Right lobe of liver (tissue), 4 donors: ENCODE measurements at regions not wholly inside any gene's neighbourhood (a gene's known extent, or its start where the extent isn't known, plus 50 kb on each side); places are given as distances from the start of the nearest gene placed in this dataset.

ENCODE experiments used
- CTCF ChIP-seq, 4 donors: fragments of 200-600 bp in 3 of 4; fragments of 450-650 bp in 1 of 4; IDR thresholded peaks; one replicate each; pipeline versions ENCODE4 v1.5.1 to v1.8.0; 2016 to 2022; ENCODE audit warnings: antibody characterized with exemption in 4 of 4, mild to moderate bottlenecking in 2 of 4
- POLR2A ChIP-seq: fragments of 450-650 bp; IDR thresholded peaks from one replicate; pipeline ENCODE4 v1.6.1; 2017; ENCODE audit warnings: antibody characterized with exemption, mild to moderate bottlenecking
- donor health status: DM: no; HTN: no; CAD: no.
- donor health status: DM: no; HTN: no; CAD: no.
- donor health status: DM: no; HTN: yes; CAD: no.

GRCh38 chr17:77374170-77374936, 233.6 kb downstream of the SEC14L1 start:
- TF ChIP-seq CTCF (IDR thresholded peaks at IDR 0.05) (peak in 3 of 4 donors; percentile 9 to 23 (median 15)), POLR2A (peak; percentile 58)
